K562 (cell line): ENCODE measurements at regions not wholly inside any gene's neighbourhood (a gene's known extent, or its start where the extent isn't known, plus 50 kb on each side); places are given as distances from the start of the nearest gene placed in this dataset.

Source experiments
- FOXA3 ChIP-seq, 2 experiments: fragments of 450-650 bp in 1 of 2; sonication (generic) in 1 of 2; formaldehyde crosslinking; IDR thresholded peaks in 1 of 2; conservative IDR thresholded peaks in 1 of 2; 2 replicates each; pipeline versions ENCODE4 v1.4.0 to v1.8.0; 2020 to 2022; ENCODE audit warnings: mild to moderate bottlenecking in 2 of 2, missing genetic modification reagents in 1 of 2
- GTF2A2 ChIP-seq: IDR thresholded peaks from 2 replicates; pipeline ENCODE4 v1.6.1; 2016; ENCODE audit warnings: mild to moderate bottlenecking, missing genetic modification characterization, missing compliant biosample characterization
- NCOA6 ChIP-seq: fragments of 450-650 bp; IDR thresholded peaks from 2 replicates; pipeline ENCODE4 v1.6.1; 2017; ENCODE audit warnings: mild to moderate bottlenecking
- RAD21 ChIP-seq, 2 experiments: fragments of 250-450 bp in 1 of 2; fragments of 450-650 bp in 1 of 2; sonication (Bioruptor Pico) in 1 of 2; formaldehyde crosslinking in 1 of 2; IDR thresholded peaks in 1 of 2; conservative IDR thresholded peaks in 1 of 2; 2 replicates each; pipeline versions ENCODE4 v1.4.0 to v1.8.0; 2020 to 2022; ENCODE audit warnings: mild to moderate bottlenecking in 2 of 2, moderate library complexity in 1 of 2
- ZMIZ1 ChIP-seq, 2 experiments: fragments of 150-350 bp in 1 of 2; IDR thresholded peaks; 2 replicates each; pipeline ENCODE4 v1.6.1; 2012 to 2016; ENCODE audit warnings: low read depth in 2 of 2, low read length in 2 of 2, mild to moderate bottlenecking in 1 of 2, moderate library complexity in 1 of 2
- ZNF280B ChIP-seq: fragments of 250-450 bp; sonication (Bioruptor Pico); IDR thresholded peaks from 2 replicates; pipeline ENCODE4 v1.5.1; 2021; ENCODE audit warnings: mild to moderate bottlenecking
- ZNF318 ChIP-seq, 2 experiments: fragments of 450-650 bp; IDR thresholded peaks; 2 replicates each; pipeline ENCODE4 v1.6.1; 2016; ENCODE audit warnings: mild to moderate bottlenecking in 2 of 2, borderline replicate concordance in 1 of 2, low read depth in 1 of 2, moderate library complexity in 1 of 2

- TF ChIP-seq ZNF280B (CRISPR knock-in tag) (no peak), NCOA6 (no peak), ZMIZ1 (IDR thresholded peaks at IDR 0.05; ENCODE audit: low read depth in 2 of 2, low read length in 2 of 2) (no peak), GTF2A2 (tag) (no peak), FOXA3 (CRISPR knock-in tag; conservative IDR thresholded peaks at IDR 0.05 in 1 of 2, IDR thresholded peaks at IDR 0.05 in 1 of 2) (no peak), RAD21 (CRISPR knock-in tag; conservative IDR thresholded peaks at IDR 0.05 in 1 of 2, IDR thresholded peaks at IDR 0.05 in 1 of 2) (no peak), ZNF318 (IDR thresholded peaks at IDR 0.05; ENCODE audit: borderline replicate concordance in 1 of 2, low read depth in 1 of 2) (no peak)
- TF ChIP-seq, all 486 proteins: peak for 0
These were observed 146.0 kb upstream of the NAMPT start (continued) for GRCh38 chr7:106430535-106431455.
